Lung microvascular endothelial cell (primary cell): ENCODE measurements at regions not wholly inside any gene's neighbourhood (a gene's known extent, or its start where the extent isn't known, plus 50 kb on each side); places are given as distances from the start of the nearest gene placed in this dataset.

Source experiments
- DNase-seq, 2 donors: peaks; one replicate each; pipeline versions ENCODE4 v3.0.0 to v3.0.0-alpha.2; 2010; ENCODE audit warnings: low read depth in 2 of 2

GRCh38 chr2:83574614-83575013 lies 884.5 kb downstream of the SUCLG1 start:
- no peak for DNase-seq

- no peak for DNase-seq
Measured at GRCh38 chr2:83573060-83573459, 886.0 kb downstream of the SUCLG1 start.

GRCh38 chr2:83572400-83572799 lies 886.7 kb downstream of the SUCLG1 start:
- no peak for DNase-seq

GRCh38 chr2:83567551-83567950 lies 891.5 kb downstream of the SUCLG1 start:
- DNase-seq, result no peak

GRCh38 chr2:83565626-83566025 lies 893.5 kb downstream of the SUCLG1 start:
- no peak for DNase-seq

GRCh38 chr2:83565181-83565580 lies 893.9 kb downstream of the SUCLG1 start:
- no peak for DNase-seq

- DNase-seq, result no peak
Measured at GRCh38 chr2:83561592-83561991, 897.5 kb downstream of the SUCLG1 start.

GRCh38 chr2:83536556-83536955 lies 922.5 kb downstream of the SUCLG1 start:
- DNase-seq, result no peak

- DNase-seq, result no peak
Measured at GRCh38 chr2:83534416-83534815, 924.7 kb downstream of the SUCLG1 start.

GRCh38 chr2:83531206-83531826 lies 927.8 kb downstream of the SUCLG1 start:
- no peak for DNase-seq

GRCh38 chr2:83528767-83529166 lies 930.3 kb downstream of the SUCLG1 start:
- no peak for DNase-seq

- DNase-seq, result no peak
Measured at GRCh38 chr2:83522891-83523493, 936.1 kb downstream of the SUCLG1 start.

GRCh38 chr2:83517727-83518368 lies 941.2 kb downstream of the SUCLG1 start:
- DNase-seq, result no peak

- DNase-seq, result no peak
Measured at GRCh38 chr2:83516503-83516902, 942.6 kb downstream of the SUCLG1 start.

GRCh38 chr2:83487451-83487850 lies 971.6 kb downstream of the SUCLG1 start:
- no peak for DNase-seq

- no peak for DNase-seq
Measured at GRCh38 chr2:83481436-83481835, 977.6 kb downstream of the SUCLG1 start.

GRCh38 chr2:83478037-83478436 lies 981.0 kb downstream of the SUCLG1 start:
- no peak for DNase-seq

- DNase-seq, result no peak
Measured at GRCh38 chr2:83475371-83475770, 983.7 kb downstream of the SUCLG1 start.

GRCh38 chr2:83471655-83472054 lies 987.4 kb downstream of the SUCLG1 start:
- no peak for DNase-seq

GRCh38 chr2:83470928-83471327 lies 988.2 kb downstream of the SUCLG1 start:
- no peak for DNase-seq

- DNase-seq, result no peak
Measured at GRCh38 chr2:83464444-83464843, 994.6 kb downstream of the SUCLG1 start.

GRCh38 chr2:83462881-83463280 lies 996.2 kb downstream of the SUCLG1 start:
- DNase-seq, result no peak

GRCh38 chr2:83461135-83461534 lies 997.9 kb downstream of the SUCLG1 start:
- DNase-seq, result no peak
